ENCODE measurements at regions not wholly inside any gene's neighbourhood (a gene's known extent, or its start where the extent isn't known, plus 50 kb on each side); places are given as distances from the start of the nearest gene placed in this dataset.
A peak's percentile ranks its signal among the peaks of the same experiment; 100 is the strongest.

- intact Hi-C loops (cut with DNase I), result no loop called here
- Histone ChIP-seq H3K9me3 (ENCODE audit: control insufficient read depth, low read length) (no peaks in the 10 kb centered on the region), H3K4me1 (ENCODE audit: control insufficient read depth, insufficient read depth, low read length) (no peaks in the 10 kb centered on the region), H3K27me3 (ENCODE audit: control insufficient read depth, insufficient read depth) (no peaks in the 10 kb centered on the region), H3K4me3 (ENCODE audit: low read length) (no peak overlapping the region), H3K27ac (ENCODE audit: low read length) (no peak overlapping the region)
- DNase-seq (no peak), ATAC-seq (peak in 1 of 2 donors; percentile 22)
- WGBS, result 30% methylated on average over 4 of the region's 4 CpGs
Observed at GRCh38 chr1:191888996-191889622, 269.2 kb upstream of the RGS18 start.

- Histone ChIP-seq H3K27ac (ENCODE audit: low read length) (no peak overlapping the region), H3K4me3 (ENCODE audit: low read length) (no peak overlapping the region), H3K9me3 (ENCODE audit: control insufficient read depth, low read length) (no peaks in the 10 kb centered on the region), H3K27me3 (ENCODE audit: control insufficient read depth, insufficient read depth) (no peaks in the 10 kb centered on the region), H3K4me1 (ENCODE audit: control insufficient read depth, insufficient read depth, low read length) (no peaks in the 10 kb centered on the region)
- no peak for DNase-seq
- intact Hi-C loops (cut with DNase I), result no loop called here
- no peak for ATAC-seq
- 77% methylated on average over 3 of the region's 3 CpGs for WGBS
Observed at GRCh38 chr1:191889623-191890003, 268.6 kb upstream of the RGS18 start.

GRCh38 chr1:191890433-191891088, 267.7 kb upstream of the RGS18 start:
- Histone ChIP-seq H3K27ac (ENCODE audit: low read length) (no peak overlapping the region), H3K4me3 (ENCODE audit: low read length) (no peak overlapping the region), H3K4me1 (ENCODE audit: control insufficient read depth, insufficient read depth, low read length) (no peaks in the 10 kb centered on the region), H3K9me3 (ENCODE audit: control insufficient read depth, low read length) (no peaks in the 10 kb centered on the region), H3K27me3 (ENCODE audit: control insufficient read depth, insufficient read depth) (no peaks in the 10 kb centered on the region)
- WGBS, result 95% methylated on average over 3 of the region's 3 CpGs
- DNase-seq (no peak), ATAC-seq (no peak)
- intact Hi-C loops (cut with DNase I), result no loop called here

GRCh38 chr1:191892716-191893115, 265.5 kb upstream of the RGS18 start:
- Histone ChIP-seq H3K27me3 (ENCODE audit: control insufficient read depth, insufficient read depth) (no peaks in the 10 kb centered on the region), H3K27ac (ENCODE audit: low read length) (no peak overlapping the region), H3K4me1 (ENCODE audit: control insufficient read depth, insufficient read depth, low read length) (no peaks in the 10 kb centered on the region), H3K4me3 (ENCODE audit: low read length) (no peak overlapping the region), H3K9me3 (ENCODE audit: control insufficient read depth, low read length) (no peaks in the 10 kb centered on the region)
- ATAC-seq (no peak), DNase-seq (no peak)
- intact Hi-C loops (cut with DNase I), result no loop called here

GRCh38 chr1:191895049-191895448, 263.2 kb upstream of the RGS18 start:
- ATAC-seq (no peak), DNase-seq (no peak)
- Histone ChIP-seq H3K27me3 (ENCODE audit: control insufficient read depth, insufficient read depth) (no peaks in the 10 kb centered on the region), H3K4me3 (ENCODE audit: low read length) (no peak overlapping the region), H3K9me3 (ENCODE audit: control insufficient read depth, low read length) (no peaks in the 10 kb centered on the region), H3K27ac (ENCODE audit: low read length) (no peak overlapping the region), H3K4me1 (ENCODE audit: control insufficient read depth, insufficient read depth, low read length) (no peaks in the 10 kb centered on the region)
- intact Hi-C loops (cut with DNase I), result no loop called here
- WGBS, result 76% methylated on average over 2 of the region's 2 CpGs

- H3K27me3 ChIP-seq (ENCODE audit: control insufficient read depth, insufficient read depth), result no peaks in the 10 kb centered on the region
- no peak overlapping the region for H3K4me3 ChIP-seq (ENCODE audit: low read length)
- no peak overlapping the region for H3K27ac ChIP-seq (ENCODE audit: low read length)
- intact Hi-C loops (cut with DNase I), result no loop called here
- ATAC-seq, result no peak
- no peaks in the 10 kb centered on the region for H3K4me1 ChIP-seq (ENCODE audit: control insufficient read depth, insufficient read depth, low read length)
- no peaks in the 10 kb centered on the region for H3K9me3 ChIP-seq (ENCODE audit: control insufficient read depth, low read length)
- no peak for DNase-seq
Observed at GRCh38 chr1:191895462-191896058, 262.7 kb upstream of the RGS18 start.

GRCh38 chr1:191897134-191897533, 261.1 kb upstream of the RGS18 start:
- ATAC-seq (no peak), DNase-seq (no peak)
- intact Hi-C loops (cut with DNase I), result no loop called here
- Histone ChIP-seq H3K4me1 (ENCODE audit: control insufficient read depth, insufficient read depth, low read length) (no peaks in the 10 kb centered on the region), H3K9me3 (ENCODE audit: control insufficient read depth, low read length) (no peaks in the 10 kb centered on the region), H3K4me3 (ENCODE audit: low read length) (no peak overlapping the region), H3K27me3 (ENCODE audit: control insufficient read depth, insufficient read depth) (no peaks in the 10 kb centered on the region), H3K27ac (ENCODE audit: low read length) (no peak overlapping the region)
- 91% methylated on average over 3 of the region's 3 CpGs for WGBS

- Histone ChIP-seq H3K27ac (ENCODE audit: low read length) (no peak overlapping the region), H3K4me3 (ENCODE audit: low read length) (no peak overlapping the region), H3K27me3 (ENCODE audit: control insufficient read depth, insufficient read depth) (no peaks in the 10 kb centered on the region), H3K9me3 (ENCODE audit: control insufficient read depth, low read length) (no peaks in the 10 kb centered on the region), H3K4me1 (ENCODE audit: control insufficient read depth, insufficient read depth, low read length) (no peaks in the 10 kb centered on the region)
- WGBS, result 95% methylated on average over 7 of the region's 7 CpGs
- ATAC-seq (no peak), DNase-seq (peak in 1 of 3 donors; percentile 23)
- intact Hi-C loops (cut with DNase I), result no loop called here
Observed at GRCh38 chr1:191901651-191902050, 256.6 kb upstream of the RGS18 start.

- intact Hi-C loops (cut with DNase I), result no loop called here
Observed at GRCh38 chr1:191904991-191905390, 253.3 kb upstream of the RGS18 start.

GRCh38 chr1:191905781-191906180, 252.5 kb upstream of the RGS18 start:
- no peak overlapping the region for H3K27ac ChIP-seq (ENCODE audit: low read length)
- ATAC-seq (no peak), DNase-seq (no peak)
- H3K9me3 ChIP-seq (ENCODE audit: control insufficient read depth, low read length), result no peaks in the 10 kb centered on the region
- intact Hi-C loops (cut with DNase I), result no loop called here
- no peaks in the 10 kb centered on the region for H3K27me3 ChIP-seq (ENCODE audit: control insufficient read depth, insufficient read depth)
- no peaks in the 10 kb centered on the region for H3K4me1 ChIP-seq (ENCODE audit: control insufficient read depth, insufficient read depth, low read length)
- H3K4me3 ChIP-seq (ENCODE audit: low read length), result no peak overlapping the region
- WGBS, result 61% methylated on average over 1 of the region's 1 CpG

More at GRCh38 chr1:191904991-191905390, 253.3 kb upstream of the RGS18 start:
- no peaks in the 10 kb centered on the region for H3K4me1 ChIP-seq (ENCODE audit: control insufficient read depth, insufficient read depth, low read length)
- H3K27ac ChIP-seq (ENCODE audit: low read length), result no peak overlapping the region
- no peak for DNase-seq
- no peak overlapping the region for H3K4me3 ChIP-seq (ENCODE audit: low read length)
- no peaks in the 10 kb centered on the region for H3K27me3 ChIP-seq (ENCODE audit: control insufficient read depth, insufficient read depth)
- ATAC-seq, result no peak
- no peaks in the 10 kb centered on the region for H3K9me3 ChIP-seq (ENCODE audit: control insufficient read depth, low read length)

- Histone ChIP-seq H3K27ac (ENCODE audit: low read length) (no peak overlapping the region), H3K9me3 (ENCODE audit: control insufficient read depth, low read length) (no peaks in the 10 kb centered on the region), H3K4me1 (ENCODE audit: control insufficient read depth, insufficient read depth, low read length) (no peaks in the 10 kb centered on the region), H3K27me3 (ENCODE audit: control insufficient read depth, insufficient read depth) (no peaks in the 10 kb centered on the region), H3K4me3 (ENCODE audit: low read length) (no peak overlapping the region)
- intact Hi-C loops (cut with DNase I), result no loop called here
- no peak for DNase-seq
- WGBS, result 81% methylated on average over 2 of the region's 2 CpGs
- ATAC-seq, result no peak
Observed at GRCh38 chr1:191907121-191907520, 251.1 kb upstream of the RGS18 start.

Measured in right cardiac atrium (tissue), 5 donors.